AG04449 (cell line): ENCODE measurements at regions not wholly inside any gene's neighbourhood (a gene's known extent, or its start where the extent isn't known, plus 50 kb on each side); places are given as distances from the start of the nearest gene placed in this dataset.

Experiments used
- CTCF ChIA-PET: fragments of 350-600 bp; formaldehyde crosslinking; extraction: SDS; loops from one replicate; lab custom pipeline; 2021; ENCODE audit warnings: antibody characterized with exemption; lab: Yijun Ruan, JAX
- POLR2A ChIA-PET: fragments of 400-600, 350-600 bp; formaldehyde crosslinking; extraction: SDS; loops from one replicate; lab custom pipeline; 2020; ENCODE audit warnings: antibody characterized with exemption, inconsistent platforms; lab: Yijun Ruan, JAX
- DNase-seq: peaks from one replicate; pipeline ENCODE4 v3.0.0-alpha.2; 2010; ENCODE audit warnings: low read depth, low spot score
- H3K4me3 ChIP-seq: 2 replicates; pipeline ENCODE4 v1.5.1; 2011; ENCODE audit warnings: low read depth, mild to moderate bottlenecking, control low read depth, low read length
- TF ChIP-seq, protein P1 (sequence below): IDR thresholded peaks from one replicate; pipeline ENCODE4 v1.5.1; 2011; ENCODE audit warnings: mild to moderate bottlenecking, moderate library complexity, low read length, control low read depth, inconsistent platforms; ENCODE audit not compliant: insufficient read depth; ENCODE audit errors: missing control alignments

GRCh38 chr2:230661072-230661957, 51.3 kb upstream of the CAB39 start:
- POLR2A ChIA-PET = no interaction called here
- no peak for DNase-seq
- no peak overlapping the region for H3K4me3 ChIP-seq
- CTCF ChIA-PET = interaction anchor here (0.6 kb wide), 1 partner anchor 53 kb away, joined by 4 read pairs; no protein-coding TSS in a partner anchor
- TF ChIP-seq, protein P1, sequence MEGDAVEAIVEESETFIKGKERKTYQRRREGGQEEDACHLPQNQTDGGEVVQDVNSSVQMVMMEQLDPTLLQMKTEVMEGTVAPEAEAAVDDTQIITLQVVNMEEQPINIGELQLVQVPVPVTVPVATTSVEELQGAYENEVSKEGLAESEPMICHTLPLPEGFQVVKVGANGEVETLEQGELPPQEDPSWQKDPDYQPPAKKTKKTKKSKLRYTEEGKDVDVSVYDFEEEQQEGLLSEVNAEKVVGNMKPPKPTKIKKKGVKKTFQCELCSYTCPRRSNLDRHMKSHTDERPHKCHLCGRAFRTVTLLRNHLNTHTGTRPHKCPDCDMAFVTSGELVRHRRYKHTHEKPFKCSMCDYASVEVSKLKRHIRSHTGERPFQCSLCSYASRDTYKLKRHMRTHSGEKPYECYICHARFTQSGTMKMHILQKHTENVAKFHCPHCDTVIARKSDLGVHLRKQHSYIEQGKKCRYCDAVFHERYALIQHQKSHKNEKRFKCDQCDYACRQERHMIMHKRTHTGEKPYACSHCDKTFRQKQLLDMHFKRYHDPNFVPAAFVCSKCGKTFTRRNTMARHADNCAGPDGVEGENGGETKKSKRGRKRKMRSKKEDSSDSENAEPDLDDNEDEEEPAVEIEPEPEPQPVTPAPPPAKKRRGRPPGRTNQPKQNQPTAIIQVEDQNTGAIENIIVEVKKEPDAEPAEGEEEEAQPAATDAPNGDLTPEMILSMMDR = no peak
